Stimulated activated naive CD8-positive, alpha-beta T cell treated with anti-CD3 and anti-CD28 coated beads, Interleukin-15, Interleukin-2, amounts not matched to agents 100 ng/mL and 50 ng/mL, for 24 hours (primary cell): ENCODE measurements at regions not wholly inside any gene's neighbourhood (a gene's known extent, or its start where the extent isn't known, plus 50 kb on each side); places are given as distances from the start of the nearest gene placed in this dataset.

ENCODE experiments used
- H3K27ac Mint-ChIP-seq: one replicate; pipeline ENCODE4 v1.8.0; 2021; ENCODE audit warnings: mild to moderate bottlenecking, mixed read lengths
- H3K27me3 Mint-ChIP-seq: one replicate; pipeline ENCODE4 v1.8.0; 2021; ENCODE audit warnings: mixed read lengths
- H3K36me3 Mint-ChIP-seq: one replicate; pipeline ENCODE4 v1.8.0; 2021; ENCODE audit warnings: low read depth, mixed read lengths
- H3K4me1 Mint-ChIP-seq: one replicate; pipeline ENCODE4 v1.8.0; 2021; ENCODE audit warnings: low read depth, mixed read lengths
- H3K4me3 Mint-ChIP-seq: one replicate; pipeline ENCODE4 v1.8.0; 2021; ENCODE audit warnings: mild to moderate bottlenecking, mixed read lengths
- H3K9me3 Mint-ChIP-seq: one replicate; pipeline ENCODE4 v1.8.0; 2021; ENCODE audit warnings: mixed read lengths

GRCh38 chr3:177563243-177563780, 366.0 kb upstream of the TBL1XR1 start:
- Mint-ChIP-seq H3K9me3 (no peaks in the 10 kb centered on the region), H3K4me3 (no peak overlapping the region), H3K4me1 (no peaks in the 10 kb centered on the region), H3K27ac (no peak overlapping the region), H3K36me3 (no peaks in the 10 kb centered on the region), H3K27me3 (no peaks in the 10 kb centered on the region)

DNA sequence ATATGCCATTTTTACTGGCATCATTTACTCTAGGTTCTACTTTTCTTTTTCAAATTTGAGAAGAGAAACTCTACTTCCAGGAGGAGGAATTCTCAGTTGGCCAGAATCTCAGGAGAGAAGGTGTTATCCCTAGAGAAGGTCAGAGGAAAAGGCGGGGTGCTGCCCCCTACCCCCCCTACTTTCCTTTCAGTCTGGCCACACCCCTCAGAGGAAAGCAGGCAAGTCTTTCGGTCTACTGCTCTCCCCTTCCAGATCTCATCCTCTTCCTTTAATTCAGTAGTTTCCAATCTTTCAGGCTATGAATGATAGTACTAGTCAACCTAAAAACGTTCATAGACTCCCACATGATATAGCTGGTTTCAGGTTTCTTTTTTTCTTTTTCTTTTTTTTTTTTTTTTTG, 366.5 kb upstream of the TBL1XR1 start:
- Mint-ChIP-seq H3K27ac (no peak overlapping the region), H3K27me3 (no peaks in the 10 kb centered on the region), H3K4me3 (no peak overlapping the region), H3K36me3 (no peaks in the 10 kb centered on the region), H3K9me3 (no peaks in the 10 kb centered on the region), H3K4me1 (no peaks in the 10 kb centered on the region)

GRCh38 chr3:177565981-177566380, 368.7 kb upstream of the TBL1XR1 start:
- Mint-ChIP-seq H3K36me3 (no peaks in the 10 kb centered on the region), H3K4me3 (no peak overlapping the region), H3K9me3 (peaks cover 4% of the 10 kb centered on the region), H3K27me3 (no peaks in the 10 kb centered on the region), H3K27ac (no peak overlapping the region), H3K4me1 (peaks cover 4% of the 10 kb centered on the region)

- H3K27ac Mint-ChIP-seq: no peak overlapping the region
- peaks cover 4% of the 10 kb centered on the region for H3K9me3 Mint-ChIP-seq
- no peaks in the 10 kb centered on the region for H3K27me3 Mint-ChIP-seq
- no peaks in the 10 kb centered on the region for H3K36me3 Mint-ChIP-seq
- no peak overlapping the region for H3K4me3 Mint-ChIP-seq
- H3K4me1 Mint-ChIP-seq: peaks cover 4% of the 10 kb centered on the region
These were observed 370.6 kb upstream of the TBL1XR1 start for GRCh38 chr3:177567833-177568232.

GRCh38 chr3:177569193-177569592, 371.9 kb upstream of the TBL1XR1 start:
- no peak overlapping the region for H3K4me3 Mint-ChIP-seq
- no peaks in the 10 kb centered on the region for H3K36me3 Mint-ChIP-seq
- H3K27ac Mint-ChIP-seq: no peak overlapping the region
- H3K4me1 Mint-ChIP-seq: peaks cover 4% of the 10 kb centered on the region
- peaks cover 4% of the 10 kb centered on the region for H3K9me3 Mint-ChIP-seq
- H3K27me3 Mint-ChIP-seq: no peaks in the 10 kb centered on the region

DNA sequence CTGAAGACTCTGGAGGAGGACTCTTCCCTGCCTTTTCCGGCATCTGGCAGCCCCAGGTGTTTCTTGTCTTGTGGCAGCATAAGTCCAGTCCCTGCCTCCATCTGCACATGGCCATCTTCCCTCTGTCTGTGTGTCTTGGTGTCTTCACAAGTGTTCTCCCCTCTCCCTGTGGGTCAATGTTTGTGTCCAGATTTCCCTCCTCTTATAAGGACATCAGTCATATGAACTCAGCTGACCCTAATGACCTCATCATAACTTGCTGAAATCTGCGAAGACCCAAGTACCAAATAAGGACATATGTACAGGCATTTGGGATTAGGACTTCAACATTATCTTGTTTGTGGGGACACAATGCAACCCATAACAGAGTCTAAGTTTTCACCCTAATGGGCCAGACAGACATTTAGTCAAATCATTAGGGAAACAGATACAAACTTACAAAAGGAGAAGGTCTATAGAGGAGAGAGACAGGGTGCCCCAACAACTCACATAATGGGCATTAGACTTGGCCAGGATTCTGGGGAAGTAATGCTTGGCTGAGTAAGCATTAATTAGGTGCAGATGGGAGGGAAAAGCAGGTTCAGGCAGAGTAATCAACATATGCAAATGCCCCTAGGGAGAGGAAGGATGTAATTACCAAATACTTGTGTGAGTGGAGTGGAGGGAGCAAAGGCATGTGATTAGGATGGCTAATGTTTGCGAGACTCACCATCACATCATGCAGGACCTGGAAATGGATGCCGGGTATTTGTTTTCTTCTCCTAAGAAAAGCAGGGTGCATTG, 372.8 kb upstream of the TBL1XR1 start:
- Mint-ChIP-seq H3K36me3 (no peaks in the 10 kb centered on the region), H3K27ac (no peak overlapping the region), H3K4me3 (no peak overlapping the region), H3K27me3 (no peaks in the 10 kb centered on the region), H3K9me3 (peaks cover 4% of the 10 kb centered on the region), H3K4me1 (peaks cover 4% of the 10 kb centered on the region)

DNA sequence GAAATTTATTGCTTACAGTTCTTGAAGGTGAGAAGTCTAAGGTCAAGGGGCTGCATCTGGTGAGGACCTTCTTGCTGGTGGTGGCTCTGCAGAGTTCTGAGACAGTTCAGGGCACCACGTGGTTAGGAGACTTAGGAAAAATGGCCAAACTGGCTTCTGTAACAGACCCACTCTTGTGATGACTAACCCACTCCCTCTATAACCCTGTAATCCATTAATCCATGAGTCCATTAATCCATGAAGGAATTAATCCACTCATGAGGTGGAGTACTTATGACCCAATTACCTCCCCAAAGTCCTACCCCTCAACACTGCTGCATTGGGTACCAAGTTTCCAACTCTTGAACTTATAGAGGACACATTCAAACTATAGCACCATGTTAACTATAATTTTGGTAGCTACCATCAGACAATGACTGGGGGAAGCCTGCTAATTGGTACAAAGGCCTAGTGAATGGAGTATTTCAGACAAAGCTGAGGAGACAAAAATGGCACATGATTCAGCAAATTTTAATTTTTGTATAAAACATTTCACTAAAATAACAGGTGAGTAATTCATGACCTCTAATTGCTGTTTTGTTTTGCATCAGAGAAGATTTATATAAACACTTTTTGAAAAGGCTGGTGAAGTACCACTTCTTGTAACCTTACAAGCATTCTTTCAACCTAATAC, 374.1 kb upstream of the TBL1XR1 start:
- Mint-ChIP-seq H3K27me3 (no peaks in the 10 kb centered on the region), H3K27ac (no peak overlapping the region), H3K4me3 (no peak overlapping the region), H3K36me3 (no peaks in the 10 kb centered on the region), H3K4me1 (peaks cover 4% of the 10 kb centered on the region), H3K9me3 (peaks cover 4% of the 10 kb centered on the region)

DNA sequence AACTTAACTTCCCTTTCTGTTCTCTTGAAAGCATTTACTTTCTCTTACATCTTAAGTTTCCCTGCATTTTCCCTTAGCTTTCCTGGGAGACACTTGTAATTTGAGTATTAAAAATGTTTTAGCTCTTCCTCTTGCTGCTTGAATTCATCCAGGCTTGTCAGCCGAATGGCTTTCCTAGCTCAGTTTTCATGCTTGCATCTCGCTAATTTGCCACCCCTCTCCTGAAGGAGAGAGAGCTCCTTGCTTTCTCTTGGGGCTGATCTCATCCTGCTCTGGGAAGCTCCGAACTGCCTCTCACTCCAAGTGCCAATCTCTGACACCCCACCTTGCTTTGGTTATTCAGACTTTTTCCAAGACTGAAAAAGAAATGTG, 374.6 kb upstream of the TBL1XR1 start:
- Mint-ChIP-seq H3K4me3 (no peak overlapping the region), H3K9me3 (peaks cover 4% of the 10 kb centered on the region), H3K27me3 (no peaks in the 10 kb centered on the region), H3K27ac (no peak overlapping the region), H3K4me1 (peaks cover 4% of the 10 kb centered on the region), H3K36me3 (no peaks in the 10 kb centered on the region)

DNA sequence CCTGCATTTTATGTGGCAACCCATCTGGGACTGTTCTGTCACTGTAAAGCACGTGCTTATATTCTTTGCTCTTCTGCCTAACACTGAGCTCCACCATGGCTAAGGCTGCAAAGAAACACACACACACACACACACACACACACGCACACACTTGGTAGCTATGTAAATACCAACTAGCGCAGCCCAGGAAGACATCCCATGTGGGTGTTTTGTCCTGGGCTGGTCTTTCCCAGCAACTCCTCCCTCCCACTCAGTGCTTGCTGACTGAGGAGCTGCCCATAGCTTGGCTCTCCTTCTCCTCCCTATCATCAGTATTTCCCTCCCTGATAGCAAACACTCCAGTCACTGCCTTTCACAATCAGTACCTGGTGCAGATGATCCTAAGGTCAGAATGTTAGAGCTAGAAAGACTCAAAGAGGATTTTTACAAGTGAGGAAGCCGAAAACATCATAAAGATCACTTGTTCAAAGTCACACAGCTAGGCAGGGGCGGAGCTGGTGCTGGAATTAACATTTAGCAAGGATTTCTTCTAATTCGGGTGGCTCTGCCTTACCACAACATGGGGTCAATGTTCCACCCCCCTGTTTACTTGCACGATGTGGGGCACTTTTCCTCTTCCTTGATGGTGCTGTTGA, 377.1 kb upstream of the TBL1XR1 start:
- Mint-ChIP-seq H3K4me1 (peaks cover 4% of the 10 kb centered on the region), H3K36me3 (no peaks in the 10 kb centered on the region), H3K27me3 (no peaks in the 10 kb centered on the region), H3K9me3 (peaks cover 4% of the 10 kb centered on the region), H3K4me3 (no peak overlapping the region), H3K27ac (no peak overlapping the region)

GRCh38 chr3:177576746-177577145, 379.5 kb upstream of the TBL1XR1 start:
- Mint-ChIP-seq H3K27me3 (no peaks in the 10 kb centered on the region), H3K4me3 (no peak overlapping the region), H3K9me3 (no peaks in the 10 kb centered on the region), H3K36me3 (no peaks in the 10 kb centered on the region), H3K4me1 (no peaks in the 10 kb centered on the region), H3K27ac (no peak overlapping the region)

DNA sequence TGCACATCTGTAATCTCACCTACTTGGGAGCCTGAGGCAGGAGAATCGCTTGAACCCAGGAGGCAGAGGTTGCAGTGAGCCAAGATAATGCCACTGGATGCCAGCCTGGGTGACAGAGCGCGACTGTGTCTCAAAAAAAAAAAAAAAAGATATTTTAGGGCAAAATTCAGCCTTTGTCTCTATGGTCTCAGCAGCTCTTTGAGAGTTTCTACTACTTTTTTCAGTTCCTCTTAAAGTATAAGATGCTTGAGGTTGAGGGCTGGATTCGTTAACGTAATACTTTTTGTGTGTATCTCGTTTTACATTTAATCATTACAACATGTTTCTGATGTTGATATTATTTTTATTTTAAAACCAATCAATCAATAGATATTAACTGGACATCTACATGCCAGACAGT, 381.2 kb upstream of the TBL1XR1 start:
- H3K27me3 Mint-ChIP-seq: no peaks in the 10 kb centered on the region
- no peak overlapping the region for H3K4me3 Mint-ChIP-seq
- H3K36me3 Mint-ChIP-seq: no peaks in the 10 kb centered on the region
- H3K4me1 Mint-ChIP-seq: no peaks in the 10 kb centered on the region
- H3K27ac Mint-ChIP-seq: no peak overlapping the region
- H3K9me3 Mint-ChIP-seq: peaks cover 5% of the 10 kb centered on the region

- Mint-ChIP-seq H3K27me3 (no peaks in the 10 kb centered on the region), H3K4me1 (no peaks in the 10 kb centered on the region), H3K9me3 (peaks cover 5% of the 10 kb centered on the region), H3K4me3 (no peak overlapping the region), H3K27ac (no peak overlapping the region), H3K36me3 (no peaks in the 10 kb centered on the region)
These were observed 382.1 kb upstream of the TBL1XR1 start for GRCh38 chr3:177579419-177579818.

- Mint-ChIP-seq H3K9me3 (peaks cover 5% of the 10 kb centered on the region), H3K4me3 (no peak overlapping the region), H3K27ac (no peak overlapping the region), H3K27me3 (no peaks in the 10 kb centered on the region), H3K4me1 (no peaks in the 10 kb centered on the region), H3K36me3 (no peaks in the 10 kb centered on the region)
These were observed 383.2 kb upstream of the TBL1XR1 start for GRCh38 chr3:177580437-177580836.

DNA sequence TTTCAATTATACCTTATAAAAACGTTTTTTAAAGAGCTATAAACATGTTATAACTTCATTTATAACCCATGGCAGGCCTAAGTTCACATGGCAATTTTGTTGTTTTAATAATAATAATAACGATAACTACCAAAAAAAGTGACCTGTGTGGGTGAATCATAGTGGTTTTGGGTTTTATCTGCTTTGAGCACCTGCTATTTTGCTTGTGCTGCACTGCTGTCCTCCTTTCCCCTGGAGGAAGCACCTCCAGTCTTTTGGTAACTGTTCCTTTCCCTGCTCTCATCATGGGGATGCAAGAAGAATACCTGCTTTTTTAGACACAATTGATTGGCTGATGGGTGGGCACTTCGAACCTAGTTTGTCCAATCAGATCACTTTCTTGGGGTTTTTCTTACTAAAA, 388.0 kb upstream of the TBL1XR1 start:
- Mint-ChIP-seq H3K4me3 (no peak overlapping the region), H3K4me1 (peaks cover 15% of the 10 kb centered on the region), H3K27ac (no peak overlapping the region), H3K27me3 (no peaks in the 10 kb centered on the region), H3K9me3 (peaks cover 10% of the 10 kb centered on the region), H3K36me3 (no peaks in the 10 kb centered on the region)

GRCh38 chr3:177589041-177589650, 391.9 kb upstream of the TBL1XR1 start:
- Mint-ChIP-seq H3K36me3 (no peaks in the 10 kb centered on the region), H3K9me3 (peaks cover 5% of the 10 kb centered on the region), H3K27ac (no peak overlapping the region), H3K27me3 (no peaks in the 10 kb centered on the region), H3K4me3 (no peak overlapping the region), H3K4me1 (peaks cover 44% of the 10 kb centered on the region)
